K562 (cell line): ENCODE measurements at regions not wholly inside any gene's neighbourhood (a gene's known extent, or its start where the extent isn't known, plus 50 kb on each side); places are given as distances from the start of the nearest gene placed in this dataset.

Source experiments
- CTCF ChIP-seq, 3 experiments: IDR thresholded peaks in 2 of 3; conservative IDR thresholded peaks in 1 of 3; 2 replicates each; pipeline ENCODE4 v1.5.1; 2011 to 2012; ENCODE audit warnings: low read length in 3 of 3, mild to moderate bottlenecking in 3 of 3, control low read depth in 2 of 3, improper control_type of control experiment in 1 of 3, inconsistent platforms in 1 of 3, low read depth in 1 of 3, mixed read lengths in 1 of 3, moderate library complexity in 1 of 3; ENCODE audit not compliant: insufficient read depth in 2 of 3
- FOXK2 ChIP-seq, 2 experiments: fragments of 450-650 bp; IDR thresholded peaks in 1 of 2; conservative IDR thresholded peaks in 1 of 2; 2 replicates each; pipeline ENCODE4 v1.6.1; 2016; ENCODE audit warnings: low read depth in 2 of 2, mild to moderate bottlenecking in 1 of 2
- MTA2 ChIP-seq: fragments of 450-650 bp; IDR thresholded peaks from 2 replicates; pipeline ENCODE4 v1.6.1; 2016; ENCODE audit warnings: low read depth
- PML ChIP-seq: IDR thresholded peaks from 2 replicates; pipeline ENCODE4 v1.6.1; 2012; ENCODE audit warnings: low read length, inconsistent platforms
- POLR2A ChIP-seq: fragments of 450-650 bp; conservative IDR thresholded peaks from 2 replicates; pipeline ENCODE4 v1.6.1; 2016
- TAF1 ChIP-seq: IDR thresholded peaks from 2 replicates; pipeline ENCODE4 v1.6.1; 2011; ENCODE audit warnings: mild to moderate bottlenecking, low read length, moderate library complexity; ENCODE audit not compliant: insufficient read depth, control insufficient read depth, severe bottlenecking; ENCODE audit errors: extremely low read depth
- TARDBP ChIP-seq: fragments of 450-650 bp; IDR thresholded peaks from 2 replicates; pipeline ENCODE4 v1.6.1; 2016
- TRIM28 ChIP-seq: fragments of 450-650 bp; IDR thresholded peaks from 2 replicates; pipeline ENCODE4 v1.6.1; 2017
- ZNF76 ChIP-seq: fragments of 250-450 bp; sonication (Bioruptor Pico); IDR thresholded peaks from 2 replicates; pipeline ENCODE4 v1.4.0; 2020; ENCODE audit warnings: mild to moderate bottlenecking, moderate library complexity, borderline replicate concordance
- TF ChIP-seq, protein P1 (sequence below): sonication (generic); formaldehyde crosslinking; IDR thresholded peaks from 2 replicates; pipeline ENCODE4 v1.8.0; 2023; ENCODE audit warnings: mild to moderate bottlenecking, missing genetic modification reagents

- TF ChIP-seq PML (no peak), FOXK2 (conservative IDR thresholded peaks at IDR 0.05 in 1 of 2, IDR thresholded peaks at IDR 0.05 in 1 of 2; ENCODE audit: low read depth in 2 of 2) (no peak), TRIM28 (no peak), TARDBP (no peak), MTA2 (no peak), ZNF76 (CRISPR knock-in tag) (no peak), TAF1 (no peak), CTCF (IDR thresholded peaks at IDR 0.05 in 2 of 3, conservative IDR thresholded peaks at IDR 0.05 in 1 of 3; ENCODE audit: insufficient read depth in 2 of 3, low read depth in 1 of 3, low read length in 3 of 3) (no peak), POLR2A (no peak)
- TF ChIP-seq, protein P1, sequence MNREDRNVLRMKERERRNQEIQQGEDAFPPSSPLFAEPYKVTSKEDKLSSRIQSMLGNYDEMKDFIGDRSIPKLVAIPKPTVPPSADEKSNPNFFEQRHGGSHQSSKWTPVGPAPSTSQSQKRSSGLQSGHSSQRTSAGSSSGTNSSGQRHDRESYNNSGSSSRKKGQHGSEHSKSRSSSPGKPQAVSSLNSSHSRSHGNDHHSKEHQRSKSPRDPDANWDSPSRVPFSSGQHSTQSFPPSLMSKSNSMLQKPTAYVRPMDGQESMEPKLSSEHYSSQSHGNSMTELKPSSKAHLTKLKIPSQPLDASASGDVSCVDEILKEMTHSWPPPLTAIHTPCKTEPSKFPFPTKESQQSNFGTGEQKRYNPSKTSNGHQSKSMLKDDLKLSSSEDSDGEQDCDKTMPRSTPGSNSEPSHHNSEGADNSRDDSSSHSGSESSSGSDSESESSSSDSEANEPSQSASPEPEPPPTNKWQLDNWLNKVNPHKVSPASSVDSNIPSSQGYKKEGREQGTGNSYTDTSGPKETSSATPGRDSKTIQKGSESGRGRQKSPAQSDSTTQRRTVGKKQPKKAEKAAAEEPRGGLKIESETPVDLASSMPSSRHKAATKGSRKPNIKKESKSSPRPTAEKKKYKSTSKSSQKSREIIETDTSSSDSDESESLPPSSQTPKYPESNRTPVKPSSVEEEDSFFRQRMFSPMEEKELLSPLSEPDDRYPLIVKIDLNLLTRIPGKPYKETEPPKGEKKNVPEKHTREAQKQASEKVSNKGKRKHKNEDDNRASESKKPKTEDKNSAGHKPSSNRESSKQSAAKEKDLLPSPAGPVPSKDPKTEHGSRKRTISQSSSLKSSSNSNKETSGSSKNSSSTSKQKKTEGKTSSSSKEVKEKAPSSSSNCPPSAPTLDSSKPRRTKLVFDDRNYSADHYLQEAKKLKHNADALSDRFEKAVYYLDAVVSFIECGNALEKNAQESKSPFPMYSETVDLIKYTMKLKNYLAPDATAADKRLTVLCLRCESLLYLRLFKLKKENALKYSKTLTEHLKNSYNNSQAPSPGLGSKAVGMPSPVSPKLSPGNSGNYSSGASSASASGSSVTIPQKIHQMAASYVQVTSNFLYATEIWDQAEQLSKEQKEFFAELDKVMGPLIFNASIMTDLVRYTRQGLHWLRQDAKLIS (CRISPR knock-in tag), result no peak
Measured at GRCh38 chr9:108456903-108457302, 398.9 kb downstream of the ACTL7B start.
